Epidermal melanocyte (primary cell): ENCODE measurements at regions not wholly inside any gene's neighbourhood (a gene's known extent, or its start where the extent isn't known, plus 50 kb on each side); places are given as distances from the start of the nearest gene placed in this dataset.

Source experiments
- DNase-seq: peaks from one replicate; pipeline ENCODE4 v3.0.0; 2011; ENCODE audit warnings: low spot score; ENCODE audit not compliant: insufficient read length

GRCh38 chr2:80815259-80815658 lies 510.7 kb upstream of the LRRTM1 start:
- no peak for DNase-seq

DNA sequence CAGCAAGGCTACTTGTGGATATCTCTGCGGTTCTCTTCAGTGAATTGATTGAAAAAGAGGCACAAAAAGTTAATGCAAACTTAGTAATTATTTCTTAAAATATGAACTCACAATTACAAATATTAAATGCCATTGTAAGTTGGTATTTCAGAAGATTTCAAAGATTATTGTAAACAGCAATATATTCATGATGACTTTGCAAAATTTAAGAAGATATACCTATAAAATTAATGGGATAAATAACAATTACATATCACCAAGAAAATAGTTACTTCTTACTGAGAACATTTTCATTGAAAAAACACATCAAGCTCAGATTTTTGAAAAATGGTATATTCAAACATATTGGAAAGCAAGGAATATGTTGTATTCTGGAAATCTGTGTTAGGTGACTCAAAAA lies 482.0 kb upstream of the LRRTM1 start:
- DNase-seq = no peak

DNA sequence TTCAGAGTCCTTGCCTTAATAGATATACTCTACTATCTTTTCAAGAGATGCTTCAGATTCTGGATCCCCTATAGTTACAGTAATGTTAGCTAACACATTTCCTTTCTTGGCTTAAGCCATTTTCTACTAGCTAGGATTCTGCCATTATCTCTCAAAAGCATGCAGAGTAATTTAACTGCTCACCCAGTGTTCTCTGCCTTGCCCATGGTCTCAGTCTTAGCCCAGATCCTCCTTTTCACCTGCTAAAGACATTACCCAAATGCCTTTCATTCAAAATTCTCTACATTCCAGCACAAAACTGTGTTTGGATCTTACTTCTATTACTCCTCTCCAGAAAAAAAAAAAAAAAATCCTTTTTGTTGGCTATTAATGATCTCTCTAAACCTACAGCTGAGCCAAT lies 474.2 kb upstream of the LRRTM1 start:
- no peak for DNase-seq

GRCh38 chr2:80748592-80748991 lies 444.0 kb upstream of the LRRTM1 start:
- DNase-seq = no peak

DNA sequence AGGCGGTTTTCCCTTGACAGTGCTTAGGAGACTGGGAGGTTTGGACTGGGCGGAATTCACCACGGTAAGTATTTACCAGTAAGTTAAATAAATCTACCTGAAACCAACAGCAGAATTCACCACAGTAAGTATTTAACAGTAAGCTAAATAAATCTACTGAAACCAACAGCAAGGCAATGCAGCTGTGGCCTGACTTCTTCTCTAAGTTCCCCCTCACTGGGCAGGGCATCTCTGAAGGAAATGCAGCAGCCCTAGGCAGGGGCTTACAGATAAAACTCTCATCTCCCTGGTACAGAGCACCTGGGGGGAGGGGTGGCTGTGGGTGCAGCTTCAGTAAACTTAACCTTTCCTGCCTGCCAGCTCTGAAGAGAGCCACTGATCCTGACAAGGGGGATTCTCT lies 432.5 kb upstream of the LRRTM1 start:
- DNase-seq = no peak

GRCh38 chr2:80725001-80725400 lies 420.4 kb upstream of the LRRTM1 start:
- DNase-seq = no peak

DNA sequence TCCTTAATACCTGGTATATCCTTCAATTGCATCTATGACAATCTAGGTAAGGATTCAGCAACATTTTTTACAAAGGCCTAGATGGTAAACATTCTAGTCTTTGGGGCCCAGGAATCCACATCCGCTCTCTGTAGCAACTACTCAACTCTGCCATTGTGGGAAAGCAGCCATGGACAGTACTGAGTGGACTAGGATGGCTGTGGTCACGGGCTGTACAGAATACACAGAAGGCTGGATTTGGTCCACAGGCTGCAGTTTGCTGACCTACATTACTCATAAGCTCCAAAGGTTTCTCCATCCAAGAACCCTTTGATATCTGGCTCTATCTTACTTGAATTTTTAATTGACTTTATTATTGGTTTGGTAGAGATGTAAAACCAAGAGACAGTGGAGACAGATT lies 418.3 kb upstream of the LRRTM1 start:
- DNase-seq = no peak

- no peak for DNase-seq
Observed at GRCh38 chr2:80719607-80720006, 415.1 kb upstream of the LRRTM1 start.

- no peak for DNase-seq
Observed at GRCh38 chr2:80715433-80715832, 410.9 kb upstream of the LRRTM1 start.

DNA sequence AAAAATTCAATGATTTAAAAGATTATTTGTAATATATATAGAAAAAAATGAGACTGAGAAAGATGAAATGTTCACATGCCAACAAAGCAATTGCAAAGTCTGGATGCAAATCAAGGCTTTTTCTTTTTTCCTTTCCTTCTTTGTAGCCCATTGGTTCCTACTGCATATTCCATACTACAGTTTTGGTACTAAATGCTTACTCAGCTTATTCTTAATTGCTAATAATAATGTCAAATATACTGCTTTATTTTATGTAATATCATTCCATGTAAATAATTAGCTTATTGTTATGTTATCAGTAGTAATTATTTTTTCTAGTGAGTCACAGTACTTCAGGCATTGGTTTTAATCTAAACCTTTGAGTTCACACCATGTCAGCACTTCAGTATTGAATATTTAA lies 407.4 kb upstream of the LRRTM1 start:
- no peak for DNase-seq

DNA sequence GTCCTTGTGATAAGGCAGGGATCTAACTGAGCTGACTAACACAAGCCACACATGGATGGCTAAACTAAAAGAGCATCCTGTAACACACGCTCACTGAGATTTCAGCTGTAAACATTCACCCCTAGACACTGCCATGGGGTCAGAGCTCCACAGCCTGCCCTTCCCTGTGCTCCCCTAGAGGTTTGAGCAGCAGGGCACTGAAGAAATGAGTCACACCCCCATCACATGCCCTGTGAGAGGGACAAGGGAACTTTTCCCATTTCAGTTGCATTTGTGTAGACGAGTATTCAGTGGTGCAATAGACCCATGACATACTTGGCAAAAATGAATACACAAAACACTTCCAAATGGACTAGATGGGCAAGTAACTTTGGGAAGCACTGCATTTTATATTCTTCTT lies 402.4 kb upstream of the LRRTM1 start:
- no peak for DNase-seq

DNA sequence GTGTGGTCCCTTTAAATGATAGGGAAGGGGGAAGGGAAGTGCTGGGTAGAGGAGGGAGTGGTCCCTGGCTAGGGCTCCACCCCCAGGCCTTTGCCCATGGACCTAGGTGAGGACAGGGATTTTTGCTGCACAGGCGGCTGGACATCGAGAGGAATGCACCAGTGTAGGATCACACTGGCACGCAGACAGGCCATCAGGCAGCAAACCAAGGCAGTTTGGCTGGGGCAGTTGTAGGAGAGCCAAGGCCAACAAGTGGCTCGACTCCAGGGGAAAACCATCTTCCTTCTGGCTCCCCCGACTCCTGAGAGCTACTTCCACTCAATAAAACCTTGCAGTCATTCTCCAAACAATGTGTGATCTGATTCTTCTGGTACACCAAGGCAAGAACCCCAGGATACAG lies 402.0 kb upstream of the LRRTM1 start:
- DNase-seq = no peak

GRCh38 chr2:80703532-80703931 lies 399.0 kb upstream of the LRRTM1 start:
- DNase-seq = no peak

DNA sequence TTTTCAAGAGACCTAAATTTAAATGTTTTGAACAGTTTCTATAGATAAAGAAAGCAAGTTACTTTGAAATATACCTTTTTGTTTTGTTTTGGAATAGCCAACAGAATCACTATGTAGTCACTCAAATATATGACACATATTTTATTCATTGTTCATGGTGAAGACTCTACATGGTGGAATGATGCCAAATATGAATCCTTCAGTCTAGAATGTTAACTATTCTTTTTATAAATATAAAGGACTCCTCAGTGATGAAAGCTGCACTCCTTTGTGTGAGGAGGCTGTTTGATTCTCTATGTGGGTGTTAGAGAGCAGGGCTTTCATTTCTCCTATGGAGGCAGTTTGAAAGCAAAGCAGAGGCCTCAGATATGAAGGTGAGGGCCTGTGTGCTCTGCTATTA lies 396.4 kb upstream of the LRRTM1 start:
- no peak for DNase-seq
